ENCODE measurements at regions not wholly inside any gene's neighbourhood (a gene's known extent, or its start where the extent isn't known, plus 50 kb on each side); places are given as distances from the start of the nearest gene placed in this dataset.

DNA sequence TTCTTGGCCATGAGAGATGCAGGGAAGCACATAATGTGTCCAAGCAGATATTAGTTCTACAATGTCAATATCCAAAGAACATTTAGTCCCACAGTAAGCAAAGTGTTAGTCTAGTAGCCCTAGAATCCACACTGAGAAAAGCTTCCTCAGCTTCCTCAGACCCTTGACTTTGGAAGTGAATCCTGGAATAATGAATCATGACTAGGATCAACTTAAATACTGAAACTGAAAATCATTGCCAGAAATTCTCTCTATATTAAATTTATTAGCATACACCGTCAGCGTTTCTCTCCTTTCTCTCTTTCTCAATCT lies 356.9 kb upstream of the ACVR2A start:
- ATAC-seq: no peak
- no peak for TF ChIP-seq ZFP3 (CRISPR knock-in tag; IDR thresholded peaks at IDR 0.05)
- no peak for TF ChIP-seq ZC3H10 (CRISPR knock-in tag; IDR thresholded peaks at IDR 0.05)
- TF ChIP-seq, protein P1, sequence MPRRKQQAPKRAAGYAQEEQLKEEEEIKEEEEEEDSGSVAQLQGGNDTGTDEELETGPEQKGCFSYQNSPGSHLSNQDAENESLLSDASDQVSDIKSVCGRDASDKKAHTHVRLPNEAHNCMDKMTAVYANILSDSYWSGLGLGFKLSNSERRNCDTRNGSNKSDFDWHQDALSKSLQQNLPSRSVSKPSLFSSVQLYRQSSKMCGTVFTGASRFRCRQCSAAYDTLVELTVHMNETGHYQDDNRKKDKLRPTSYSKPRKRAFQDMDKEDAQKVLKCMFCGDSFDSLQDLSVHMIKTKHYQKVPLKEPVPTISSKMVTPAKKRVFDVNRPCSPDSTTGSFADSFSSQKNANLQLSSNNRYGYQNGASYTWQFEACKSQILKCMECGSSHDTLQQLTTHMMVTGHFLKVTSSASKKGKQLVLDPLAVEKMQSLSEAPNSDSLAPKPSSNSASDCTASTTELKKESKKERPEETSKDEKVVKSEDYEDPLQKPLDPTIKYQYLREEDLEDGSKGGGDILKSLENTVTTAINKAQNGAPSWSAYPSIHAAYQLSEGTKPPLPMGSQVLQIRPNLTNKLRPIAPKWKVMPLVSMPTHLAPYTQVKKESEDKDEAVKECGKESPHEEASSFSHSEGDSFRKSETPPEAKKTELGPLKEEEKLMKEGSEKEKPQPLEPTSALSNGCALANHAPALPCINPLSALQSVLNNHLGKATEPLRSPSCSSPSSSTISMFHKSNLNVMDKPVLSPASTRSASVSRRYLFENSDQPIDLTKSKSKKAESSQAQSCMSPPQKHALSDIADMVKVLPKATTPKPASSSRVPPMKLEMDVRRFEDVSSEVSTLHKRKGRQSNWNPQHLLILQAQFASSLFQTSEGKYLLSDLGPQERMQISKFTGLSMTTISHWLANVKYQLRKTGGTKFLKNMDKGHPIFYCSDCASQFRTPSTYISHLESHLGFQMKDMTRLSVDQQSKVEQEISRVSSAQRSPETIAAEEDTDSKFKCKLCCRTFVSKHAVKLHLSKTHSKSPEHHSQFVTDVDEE (CRISPR knock-in tag; IDR thresholded peaks at IDR 0.05): no peak
- TF ChIP-seq OSR1 (CRISPR knock-in tag; IDR thresholded peaks at IDR 0.05): no peak
- no peak for TF ChIP-seq ZNF565 (CRISPR knock-in tag; conservative IDR thresholded peaks at IDR 0.05; ENCODE audit: low read depth)
- no peak for TF ChIP-seq ISL1 (CRISPR knock-in tag; IDR thresholded peaks at IDR 0.05)
- TF ChIP-seq TOX (CRISPR knock-in tag; IDR thresholded peaks at IDR 0.05; ENCODE audit: borderline replicate concordance): no peak
- no peak for TF ChIP-seq GLIS3 (CRISPR knock-in tag; IDR thresholded peaks at IDR 0.05)
- no peak for TF ChIP-seq SNAI2 (CRISPR knock-in tag; IDR thresholded peaks at IDR 0.05)
- TF ChIP-seq, protein P2, sequence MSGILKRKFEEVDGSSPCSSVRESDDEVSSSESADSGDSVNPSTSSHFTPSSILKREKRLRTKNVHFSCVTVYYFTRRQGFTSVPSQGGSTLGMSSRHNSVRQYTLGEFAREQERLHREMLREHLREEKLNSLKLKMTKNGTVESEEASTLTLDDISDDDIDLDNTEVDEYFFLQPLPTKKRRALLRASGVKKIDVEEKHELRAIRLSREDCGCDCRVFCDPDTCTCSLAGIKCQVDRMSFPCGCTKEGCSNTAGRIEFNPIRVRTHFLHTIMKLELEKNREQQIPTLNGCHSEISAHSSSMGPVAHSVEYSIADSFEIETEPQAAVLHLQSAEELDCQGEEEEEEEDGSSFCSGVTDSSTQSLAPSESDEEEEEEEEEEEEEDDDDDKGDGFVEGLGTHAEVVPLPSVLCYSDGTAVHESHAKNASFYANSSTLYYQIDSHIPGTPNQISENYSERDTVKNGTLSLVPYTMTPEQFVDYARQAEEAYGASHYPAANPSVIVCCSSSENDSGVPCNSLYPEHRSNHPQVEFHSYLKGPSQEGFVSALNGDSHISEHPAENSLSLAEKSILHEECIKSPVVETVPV (CRISPR knock-in tag; IDR thresholded peaks at IDR 0.05): no peak
- TF ChIP-seq, protein P3, sequence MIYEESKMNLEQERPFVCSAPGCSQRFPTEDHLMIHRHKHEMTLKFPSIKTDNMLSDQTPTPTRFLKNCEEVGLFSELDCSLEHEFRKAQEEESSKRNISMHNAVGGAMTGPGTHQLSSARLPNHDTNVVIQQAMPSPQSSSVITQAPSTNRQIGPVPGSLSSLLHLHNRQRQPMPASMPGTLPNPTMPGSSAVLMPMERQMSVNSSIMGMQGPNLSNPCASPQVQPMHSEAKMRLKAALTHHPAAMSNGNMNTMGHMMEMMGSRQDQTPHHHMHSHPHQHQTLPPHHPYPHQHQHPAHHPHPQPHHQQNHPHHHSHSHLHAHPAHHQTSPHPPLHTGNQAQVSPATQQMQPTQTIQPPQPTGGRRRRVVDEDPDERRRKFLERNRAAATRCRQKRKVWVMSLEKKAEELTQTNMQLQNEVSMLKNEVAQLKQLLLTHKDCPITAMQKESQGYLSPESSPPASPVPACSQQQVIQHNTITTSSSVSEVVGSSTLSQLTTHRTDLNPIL (CRISPR knock-in tag; IDR thresholded peaks at IDR 0.05; ENCODE audit: low read depth): no peak
- TF ChIP-seq ZNF70 (CRISPR knock-in tag; IDR thresholded peaks at IDR 0.05): no peak
- TF ChIP-seq ARNTL (CRISPR knock-in tag; IDR thresholded peaks at IDR 0.05; ENCODE audit: borderline replicate concordance, low read depth): no peak

DNA sequence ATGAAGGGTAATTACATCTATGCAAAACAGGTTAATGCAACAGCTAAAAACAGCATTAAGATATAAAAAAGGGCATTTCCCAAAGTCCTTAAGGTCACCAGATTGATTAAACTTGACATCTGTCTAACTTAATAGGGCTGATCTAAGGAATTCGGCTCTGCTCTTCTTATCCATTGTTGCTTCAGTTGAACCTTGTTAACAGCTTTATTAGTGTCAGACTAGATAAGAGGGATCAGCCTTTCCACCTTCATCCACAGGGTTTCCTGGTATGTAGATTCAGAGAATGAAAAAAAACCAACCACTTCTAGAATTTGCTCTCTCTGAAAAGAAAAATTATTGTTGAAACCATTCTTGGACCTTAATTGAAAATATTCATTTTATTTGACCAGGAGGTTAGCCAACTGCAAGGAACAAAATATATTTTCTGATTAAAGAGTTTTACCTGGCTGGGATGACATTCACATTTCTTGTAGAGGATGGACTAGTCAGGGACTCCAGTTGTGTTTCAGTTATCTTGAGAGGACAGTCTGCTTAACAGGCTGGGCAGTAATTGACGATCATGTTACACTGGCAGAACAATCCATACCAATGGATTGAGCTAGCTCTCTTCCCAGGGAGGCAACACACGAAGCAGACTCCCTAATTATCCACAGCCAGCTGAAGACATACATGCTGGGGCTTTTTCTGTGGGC lies 357.4 kb upstream of the ACVR2A start:
- ATAC-seq: no peak
- no peak for TF ChIP-seq ZNF8 (CRISPR knock-in tag; IDR thresholded peaks at IDR 0.05)
- TF ChIP-seq ZFP3 (CRISPR knock-in tag; IDR thresholded peaks at IDR 0.05): no peak
- TF ChIP-seq ESRRG (CRISPR knock-in tag; IDR thresholded peaks at IDR 0.05): no peak
- TF ChIP-seq, protein P2 (CRISPR knock-in tag; IDR thresholded peaks at IDR 0.05): no peak
- TF ChIP-seq TCF4 (CRISPR knock-in tag; IDR thresholded peaks at IDR 0.05; ENCODE audit: borderline replicate concordance): no peak
- TF ChIP-seq, protein P4, sequence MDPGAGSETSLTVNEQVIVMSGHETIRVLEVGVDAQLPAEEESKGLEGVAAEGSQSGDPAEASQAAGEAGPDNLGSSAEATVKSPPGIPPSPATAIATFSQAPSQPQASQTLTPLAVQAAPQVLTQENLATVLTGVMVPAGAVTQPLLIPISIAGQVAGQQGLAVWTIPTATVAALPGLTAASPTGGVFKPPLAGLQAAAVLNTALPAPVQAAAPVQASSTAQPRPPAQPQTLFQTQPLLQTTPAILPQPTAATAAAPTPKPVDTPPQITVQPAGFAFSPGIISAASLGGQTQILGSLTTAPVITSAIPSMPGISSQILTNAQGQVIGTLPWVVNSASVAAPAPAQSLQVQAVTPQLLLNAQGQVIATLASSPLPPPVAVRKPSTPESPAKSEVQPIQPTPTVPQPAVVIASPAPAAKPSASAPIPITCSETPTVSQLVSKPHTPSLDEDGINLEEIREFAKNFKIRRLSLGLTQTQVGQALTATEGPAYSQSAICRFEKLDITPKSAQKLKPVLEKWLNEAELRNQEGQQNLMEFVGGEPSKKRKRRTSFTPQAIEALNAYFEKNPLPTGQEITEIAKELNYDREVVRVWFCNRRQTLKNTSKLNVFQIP (CRISPR knock-in tag; IDR thresholded peaks at IDR 0.05; ENCODE audit: borderline replicate concordance, low read depth): no peak

DNA sequence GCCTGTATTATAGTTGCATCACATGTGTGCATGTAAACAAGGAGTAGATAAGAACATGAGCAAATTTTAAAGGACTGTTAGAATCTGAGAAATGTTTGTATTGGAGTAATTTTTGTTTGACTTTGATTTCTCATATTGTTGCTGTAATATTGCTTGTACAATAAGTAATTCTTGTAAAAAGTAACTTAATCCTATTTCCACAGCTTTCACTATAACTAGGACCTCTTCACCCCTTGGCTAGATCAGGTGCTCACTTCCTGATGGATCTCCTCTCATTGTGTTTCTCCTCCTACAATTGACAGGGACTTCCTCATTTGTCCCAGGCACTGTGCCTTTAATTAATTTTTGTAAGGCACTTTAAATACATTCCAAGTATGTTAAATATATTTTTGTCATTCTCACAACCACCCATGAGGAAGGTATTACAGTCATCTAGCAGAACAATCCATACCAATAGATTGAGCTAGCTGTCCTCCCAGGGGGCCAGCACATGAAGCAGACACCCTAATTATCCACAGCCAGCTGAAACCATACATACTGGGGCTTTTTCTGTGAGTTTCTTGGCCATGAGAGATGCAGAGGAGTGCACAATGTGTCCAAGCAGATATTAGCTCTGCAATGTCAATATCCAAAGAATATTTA lies 359.5 kb upstream of the ACVR2A start:
- ATAC-seq: no peak
- TF ChIP-seq ZFP3 (CRISPR knock-in tag; IDR thresholded peaks at IDR 0.05) (no peak), PPARA (CRISPR knock-in tag; IDR thresholded peaks at IDR 0.05; ENCODE audit: borderline replicate concordance) (no peak), RARB (CRISPR knock-in tag; IDR thresholded peaks at IDR 0.05) (no peak), TCF4 (CRISPR knock-in tag; IDR thresholded peaks at IDR 0.05; ENCODE audit: borderline replicate concordance) (no peak), ISL1 (CRISPR knock-in tag; IDR thresholded peaks at IDR 0.05) (no peak), TOX (CRISPR knock-in tag; IDR thresholded peaks at IDR 0.05; ENCODE audit: borderline replicate concordance) (no peak), CSDC2 (CRISPR knock-in tag; IDR thresholded peaks at IDR 0.05) (no peak), GLIS3 (CRISPR knock-in tag; IDR thresholded peaks at IDR 0.05) (no peak), ZFP30 (CRISPR knock-in tag; IDR thresholded peaks at IDR 0.05) (no peak), SNAI2 (CRISPR knock-in tag; IDR thresholded peaks at IDR 0.05) (no peak), ZNF565 (CRISPR knock-in tag; conservative IDR thresholded peaks at IDR 0.05; ENCODE audit: low read depth) (no peak), ZNF8 (CRISPR knock-in tag; IDR thresholded peaks at IDR 0.05) (no peak)
- TF ChIP-seq, protein P1 (CRISPR knock-in tag; IDR thresholded peaks at IDR 0.05): no peak
- TF ChIP-seq, protein P5, sequence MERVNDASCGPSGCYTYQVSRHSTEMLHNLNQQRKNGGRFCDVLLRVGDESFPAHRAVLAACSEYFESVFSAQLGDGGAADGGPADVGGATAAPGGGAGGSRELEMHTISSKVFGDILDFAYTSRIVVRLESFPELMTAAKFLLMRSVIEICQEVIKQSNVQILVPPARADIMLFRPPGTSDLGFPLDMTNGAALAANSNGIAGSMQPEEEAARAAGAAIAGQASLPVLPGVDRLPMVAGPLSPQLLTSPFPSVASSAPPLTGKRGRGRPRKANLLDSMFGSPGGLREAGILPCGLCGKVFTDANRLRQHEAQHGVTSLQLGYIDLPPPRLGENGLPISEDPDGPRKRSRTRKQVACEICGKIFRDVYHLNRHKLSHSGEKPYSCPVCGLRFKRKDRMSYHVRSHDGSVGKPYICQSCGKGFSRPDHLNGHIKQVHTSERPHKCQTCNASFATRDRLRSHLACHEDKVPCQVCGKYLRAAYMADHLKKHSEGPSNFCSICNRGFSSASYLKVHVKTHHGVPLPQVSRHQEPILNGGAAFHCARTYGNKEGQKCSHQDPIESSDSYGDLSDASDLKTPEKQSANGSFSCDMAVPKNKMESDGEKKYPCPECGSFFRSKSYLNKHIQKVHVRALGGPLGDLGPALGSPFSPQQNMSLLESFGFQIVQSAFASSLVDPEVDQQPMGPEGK (CRISPR knock-in tag; IDR thresholded peaks at IDR 0.05; ENCODE audit: borderline replicate concordance): no peak
